B cell (primary cell): ENCODE measurements at regions not wholly inside any gene's neighbourhood (a gene's known extent, or its start where the extent isn't known, plus 50 kb on each side); places are given as distances from the start of the nearest gene placed in this dataset.

Source experiments
- CTCF ChIP-seq: fragments of 200-600 bp; IDR thresholded peaks from one replicate; pipeline ENCODE4 v1.8.0; 2022; ENCODE audit warnings: antibody characterized with exemption, mild to moderate bottlenecking
- EZH2 ChIP-seq: IDR thresholded peaks from 2 replicates; pipeline ENCODE4 v1.6.1; 2012; ENCODE audit warnings: borderline replicate concordance, low read depth, mild to moderate bottlenecking, moderate library complexity, low read length; ENCODE audit not compliant: insufficient read depth, poor library complexity, severe bottlenecking

DNA sequence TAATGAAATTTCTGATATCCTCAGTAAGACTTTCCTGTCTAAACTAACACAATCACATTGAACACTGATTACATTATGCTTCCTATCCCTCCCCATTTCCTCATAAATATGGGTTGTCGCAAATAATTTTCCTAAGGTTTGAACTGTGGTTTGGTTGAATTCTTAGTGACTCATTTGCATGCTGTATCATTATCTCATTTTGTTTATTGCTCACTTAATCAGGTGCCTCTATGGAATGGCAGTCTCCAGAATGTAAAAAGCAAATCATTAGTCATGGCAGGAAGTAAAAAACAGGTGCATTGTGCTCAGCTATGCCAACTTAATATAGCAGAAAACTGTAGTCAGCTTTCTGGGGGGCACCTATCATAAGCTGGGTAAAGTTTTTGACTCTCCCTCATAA is 216.0 kb upstream of the ZBTB20 start:
- no peak for TF ChIP-seq CTCF
- no peak for TF ChIP-seq EZH2
